ENCODE measurements at regions not wholly inside any gene's neighbourhood (a gene's known extent, or its start where the extent isn't known, plus 50 kb on each side); places are given as distances from the start of the nearest gene placed in this dataset.
A peak's percentile ranks its signal among the peaks of the same experiment; 100 is the strongest.

DNA sequence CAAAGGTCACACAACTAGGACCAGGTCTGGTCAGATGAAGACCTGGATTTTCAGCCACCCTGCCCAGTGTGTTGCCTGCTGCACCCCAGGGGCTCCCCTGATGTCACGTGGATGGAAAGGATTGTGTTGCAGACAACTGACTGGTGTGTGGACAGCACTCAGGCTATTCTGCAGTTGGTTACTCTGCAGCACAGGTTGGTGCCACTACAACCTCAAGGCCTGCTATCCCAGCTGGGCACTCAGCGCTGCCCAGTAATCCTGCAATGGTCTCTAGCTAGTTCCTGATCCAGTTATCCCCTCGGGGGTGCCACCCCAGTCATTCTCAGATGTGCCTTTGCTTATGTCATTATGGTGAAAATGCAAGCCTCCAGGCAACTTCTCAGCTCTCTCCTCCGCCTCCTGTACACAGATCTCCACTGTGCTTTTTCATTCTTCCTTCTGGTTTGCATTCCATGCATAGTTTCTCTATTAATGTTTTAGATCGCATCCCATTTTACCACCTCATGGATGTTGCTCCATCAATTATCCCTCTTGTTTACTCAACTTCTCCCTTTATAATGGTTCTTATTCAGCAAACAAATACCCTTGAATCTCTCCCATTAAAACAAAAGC, 503.2 kb upstream of the CAMK1G start:
- FAIRE-seq (peak; percentile 6), DNase-seq (ENCODE audit: insufficient read length, low spot score) (peak; percentile 33)
- no peak for TF ChIP-seq POLR2A (IDR thresholded peaks at IDR 0.05; ENCODE audit: low read depth, low read length)

DNA sequence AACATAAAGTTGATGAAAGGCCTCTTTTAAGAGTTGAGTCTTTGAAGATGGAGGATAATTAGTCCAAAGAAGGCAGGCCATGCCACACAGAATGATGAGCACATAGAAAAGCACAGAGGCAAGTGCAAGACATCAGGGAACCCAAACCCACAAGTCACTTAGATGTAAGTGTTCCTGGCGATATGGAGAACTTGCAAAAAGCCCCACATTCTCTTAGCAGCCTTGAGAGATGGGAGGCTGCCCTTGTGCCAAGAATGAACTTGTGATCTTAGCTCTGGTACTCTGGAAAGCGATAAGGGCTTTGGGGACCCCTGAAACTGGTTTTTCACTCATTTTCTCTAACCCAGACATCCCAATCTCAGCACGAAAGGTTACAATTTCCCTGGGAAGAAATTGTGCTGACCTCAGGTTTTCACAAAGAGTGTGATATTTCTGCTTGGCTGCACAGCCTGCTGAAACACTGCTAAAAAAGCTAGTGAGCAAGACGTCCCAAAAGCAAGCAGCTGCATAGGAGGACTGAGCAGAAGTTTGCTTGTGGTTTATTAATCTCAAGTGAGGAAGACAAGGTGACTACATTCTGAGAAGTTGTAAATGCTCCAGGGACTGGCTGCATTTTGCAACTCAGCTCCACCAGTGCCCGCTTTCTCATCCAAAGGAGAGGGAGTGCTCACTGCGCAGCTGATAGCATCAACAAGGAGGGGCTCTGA, 496.9 kb upstream of the CAMK1G start:
- TF ChIP-seq POLR2A (IDR thresholded peaks at IDR 0.05; ENCODE audit: low read depth, low read length) = no peak
- FAIRE-seq = no peak

DNA sequence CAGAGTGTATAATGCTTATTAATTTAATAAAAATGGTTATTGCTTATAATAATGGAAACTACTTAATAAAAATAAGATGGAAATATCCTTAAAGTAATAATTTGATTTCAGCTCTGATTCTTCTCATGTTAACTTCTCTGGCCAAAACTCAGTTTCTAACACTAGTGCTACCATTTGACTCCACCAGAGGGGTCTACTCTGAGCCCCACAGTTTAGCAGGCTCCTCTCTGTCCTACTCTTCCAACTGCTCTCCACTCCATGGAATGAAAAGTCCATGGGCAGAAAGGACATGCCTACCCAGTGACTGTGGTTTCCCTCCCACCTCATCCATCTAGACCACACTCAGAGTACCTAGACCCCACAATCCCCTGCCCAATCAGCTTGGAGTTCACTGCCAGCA, 489.1 kb upstream of the CAMK1G start:
- no peak for TF ChIP-seq POLR2A (IDR thresholded peaks at IDR 0.05; ENCODE audit: low read depth, low read length)
- DNase-seq (ENCODE audit: insufficient read length, low spot score) (no peak), FAIRE-seq (no peak)

More for the DNA sequence above, 496.9 kb upstream of the CAMK1G start:
- no peak for DNase-seq (ENCODE audit: insufficient read length, low spot score)

DNA sequence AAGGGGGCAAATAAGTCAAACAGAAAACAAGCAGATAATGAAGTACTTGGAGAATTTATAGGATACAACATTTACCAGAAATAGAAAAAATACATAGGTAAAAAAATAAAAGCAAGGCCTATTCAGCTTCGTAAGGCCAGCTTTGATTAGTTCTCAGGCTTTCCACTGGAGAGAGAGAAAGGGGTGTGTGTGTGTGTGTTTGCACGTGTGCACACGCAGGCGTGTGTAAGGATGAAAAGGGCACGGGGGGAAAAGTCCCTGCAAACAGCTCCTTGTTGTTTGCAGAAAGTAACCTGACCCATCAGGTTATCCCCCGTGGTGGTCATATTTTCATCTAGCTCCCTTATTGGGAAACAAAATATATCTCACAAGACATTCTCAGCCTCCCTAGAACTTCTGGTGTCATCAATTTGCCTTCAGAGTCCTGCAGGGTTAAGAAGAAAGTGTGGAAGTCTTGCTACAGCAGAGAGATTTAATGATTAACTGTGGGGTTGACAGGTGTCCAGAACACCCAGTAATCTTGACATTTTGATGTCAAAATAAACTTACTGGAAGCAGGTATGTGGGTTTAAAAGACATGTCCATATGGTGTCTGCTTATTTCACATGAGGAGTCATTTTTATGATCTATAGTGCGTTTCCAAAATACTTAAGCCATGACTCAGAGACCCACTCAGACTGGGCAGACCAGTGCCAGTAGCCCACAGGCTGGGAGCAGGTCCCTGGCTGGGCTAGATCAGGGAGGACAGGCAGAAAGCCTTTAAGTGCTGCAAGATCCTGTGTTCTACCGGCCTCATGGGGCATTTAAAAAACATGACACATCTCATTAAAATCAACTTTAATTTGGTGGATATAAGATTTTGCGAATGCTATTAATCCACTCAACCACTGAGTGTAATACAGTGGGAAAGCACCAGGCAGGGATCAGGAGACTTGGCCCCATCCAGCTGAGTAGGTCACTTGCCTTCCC, 487.6 kb upstream of the CAMK1G start:
- peak; percentile 78 for DNase-seq (ENCODE audit: insufficient read length, low spot score)
- TF ChIP-seq POLR2A (IDR thresholded peaks at IDR 0.05; ENCODE audit: low read depth, low read length) = no peak
- peak; percentile 96 for FAIRE-seq

DNA sequence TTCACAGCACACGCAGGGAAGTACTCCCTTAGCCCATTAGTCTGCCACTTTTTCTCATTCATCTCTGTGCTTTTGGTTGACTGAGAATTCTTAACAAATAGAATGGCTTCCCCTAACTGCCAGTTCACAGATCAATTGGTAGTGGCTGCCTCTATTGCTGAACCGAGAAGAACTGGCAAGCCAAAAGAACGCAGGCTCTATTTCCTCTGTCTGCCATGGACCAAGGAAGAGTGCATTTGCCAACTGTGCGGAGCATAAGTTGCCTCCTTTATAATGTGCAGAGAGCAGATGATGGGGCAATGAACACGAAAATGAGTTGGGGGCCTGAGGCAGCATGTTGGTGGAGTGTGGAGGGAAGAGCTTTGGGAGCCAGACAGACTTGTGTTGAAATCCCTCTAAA, 483.1 kb upstream of the CAMK1G start:
- DNase-seq (ENCODE audit: insufficient read length, low spot score) (no peak), FAIRE-seq (no peak)
- TF ChIP-seq POLR2A (IDR thresholded peaks at IDR 0.05; ENCODE audit: low read depth, low read length) = no peak

DNA sequence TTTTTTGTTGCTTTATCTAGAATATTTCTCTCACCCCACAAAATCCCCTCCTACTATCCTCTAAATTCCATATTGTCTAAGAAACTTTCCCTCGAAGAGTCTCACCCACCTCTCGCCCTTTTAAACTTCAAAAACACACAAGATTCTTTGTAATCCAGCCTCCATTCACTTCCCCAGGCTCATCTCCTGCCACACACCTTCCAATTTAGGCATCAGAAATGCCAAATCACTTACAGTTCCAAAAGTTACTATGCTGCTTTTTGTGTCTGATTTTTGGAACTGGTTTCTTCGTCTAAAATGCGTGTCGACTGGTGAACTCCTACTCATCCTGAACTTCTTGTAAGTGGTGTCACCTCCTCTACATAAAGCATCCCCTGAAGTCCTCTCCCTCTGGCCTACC, 482.4 kb upstream of the CAMK1G start:
- FAIRE-seq (no peak), DNase-seq (ENCODE audit: insufficient read length, low spot score) (no peak)
- TF ChIP-seq POLR2A (IDR thresholded peaks at IDR 0.05; ENCODE audit: low read depth, low read length) = no peak

DNA sequence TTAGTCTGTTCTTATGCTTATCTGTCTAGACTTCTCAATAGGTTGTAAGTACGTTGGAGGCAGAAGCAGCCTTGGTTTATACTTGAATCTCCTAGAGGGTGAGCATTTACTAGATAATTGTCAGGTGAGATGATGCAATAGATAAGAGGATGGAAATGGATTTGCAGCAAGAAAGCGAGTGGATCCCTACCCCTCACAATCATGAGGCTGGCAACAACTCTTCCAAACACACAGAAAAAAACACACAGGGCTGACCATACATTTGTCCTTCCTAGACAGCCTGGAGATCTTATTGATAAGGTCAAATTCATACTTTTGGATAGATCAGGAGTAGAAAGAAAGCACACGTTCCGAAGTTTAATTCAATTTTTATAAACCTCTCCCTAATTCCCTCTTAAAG, 481.4 kb upstream of the CAMK1G start:
- TF ChIP-seq POLR2A (IDR thresholded peaks at IDR 0.05; ENCODE audit: low read depth, low read length) = no peak
- FAIRE-seq (no peak), DNase-seq (ENCODE audit: insufficient read length, low spot score) (no peak)

DNA sequence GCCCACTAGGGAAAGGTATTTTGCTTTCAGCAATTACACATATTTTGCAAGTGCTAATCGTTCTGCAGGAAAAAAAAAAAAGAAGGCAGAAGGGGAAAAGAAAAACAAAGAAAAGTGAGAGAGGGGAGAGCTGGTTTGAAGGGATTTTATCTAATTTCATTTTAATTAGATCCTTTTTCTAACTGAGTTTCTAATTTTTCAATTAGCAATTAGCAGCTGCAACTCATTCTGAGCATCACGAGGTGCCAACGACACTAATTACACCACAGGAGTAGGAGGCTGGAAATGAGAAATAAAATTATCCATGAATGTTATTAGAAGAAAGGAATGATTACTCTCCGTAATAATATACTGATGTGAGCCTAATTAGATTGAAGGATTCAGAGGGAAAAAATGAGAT, 481.0 kb upstream of the CAMK1G start:
- DNase-seq (ENCODE audit: insufficient read length, low spot score) (no peak), FAIRE-seq (no peak)
- no peak for TF ChIP-seq POLR2A (IDR thresholded peaks at IDR 0.05; ENCODE audit: low read depth, low read length)

DNA sequence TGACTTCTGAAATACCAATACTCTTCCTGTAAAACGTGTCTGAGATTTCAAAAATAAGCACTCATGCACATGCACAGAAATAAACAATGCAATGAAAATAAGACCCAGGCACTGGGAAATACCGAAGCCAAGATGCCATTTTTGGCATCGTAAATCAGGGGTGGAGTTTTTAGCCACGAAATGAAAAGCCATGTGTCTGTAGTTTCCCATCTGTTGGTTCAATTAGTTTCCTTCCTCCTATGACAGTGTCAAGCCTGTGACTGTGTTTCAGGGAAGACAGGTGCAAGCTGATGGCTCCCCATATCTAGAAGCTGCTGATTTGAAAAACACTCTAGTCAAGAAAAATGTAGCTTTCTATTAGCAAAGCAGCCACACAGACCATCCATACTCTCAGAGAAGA, 480.4 kb upstream of the CAMK1G start:
- no peak for FAIRE-seq
- no peak for TF ChIP-seq POLR2A (IDR thresholded peaks at IDR 0.05; ENCODE audit: low read depth, low read length)
- DNase-seq (ENCODE audit: insufficient read length, low spot score) = no peak

DNA sequence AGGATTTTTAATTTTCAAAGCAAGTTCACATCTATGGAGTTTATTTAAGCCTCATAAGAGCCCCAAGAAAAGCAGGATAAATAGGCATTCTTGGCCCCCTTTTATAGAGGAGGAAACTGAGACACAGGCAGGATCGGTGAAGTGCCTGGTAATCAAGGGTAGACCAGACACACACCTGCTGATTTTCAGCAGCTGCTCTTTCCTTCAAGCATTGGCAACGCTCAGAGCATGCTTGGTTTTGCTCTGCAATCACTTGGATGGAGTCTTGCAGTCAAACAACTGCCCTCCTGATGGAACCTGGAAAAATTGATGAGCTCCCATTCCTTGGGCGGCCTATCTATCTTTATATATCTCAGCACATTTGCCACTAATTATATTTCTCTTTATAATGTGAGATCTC, 478.9 kb upstream of the CAMK1G start:
- FAIRE-seq (no peak), DNase-seq (ENCODE audit: insufficient read length, low spot score) (no peak)
- TF ChIP-seq POLR2A (IDR thresholded peaks at IDR 0.05; ENCODE audit: low read depth, low read length) = no peak

DNA sequence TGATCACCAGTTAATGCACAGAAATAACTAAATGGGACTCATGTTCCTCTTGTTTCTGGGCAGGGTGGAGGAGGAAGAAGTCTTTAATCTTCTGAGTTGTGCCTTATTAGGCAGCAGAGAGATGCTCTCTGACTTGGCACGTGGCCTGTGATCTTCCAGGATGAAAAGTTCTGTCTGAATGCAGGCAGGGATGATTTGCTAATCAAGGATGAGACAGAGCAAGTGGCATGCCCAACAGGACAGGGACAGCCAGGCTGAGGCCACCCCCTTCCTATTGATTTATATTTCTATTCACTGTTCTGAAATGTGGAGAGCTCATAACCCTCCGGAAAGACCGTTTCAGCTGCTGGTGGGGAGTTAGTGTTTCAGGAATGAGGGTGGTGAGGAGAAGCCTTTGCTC, 477.8 kb upstream of the CAMK1G start:
- DNase-seq (ENCODE audit: insufficient read length, low spot score) (no peak), FAIRE-seq (no peak)

DNA sequence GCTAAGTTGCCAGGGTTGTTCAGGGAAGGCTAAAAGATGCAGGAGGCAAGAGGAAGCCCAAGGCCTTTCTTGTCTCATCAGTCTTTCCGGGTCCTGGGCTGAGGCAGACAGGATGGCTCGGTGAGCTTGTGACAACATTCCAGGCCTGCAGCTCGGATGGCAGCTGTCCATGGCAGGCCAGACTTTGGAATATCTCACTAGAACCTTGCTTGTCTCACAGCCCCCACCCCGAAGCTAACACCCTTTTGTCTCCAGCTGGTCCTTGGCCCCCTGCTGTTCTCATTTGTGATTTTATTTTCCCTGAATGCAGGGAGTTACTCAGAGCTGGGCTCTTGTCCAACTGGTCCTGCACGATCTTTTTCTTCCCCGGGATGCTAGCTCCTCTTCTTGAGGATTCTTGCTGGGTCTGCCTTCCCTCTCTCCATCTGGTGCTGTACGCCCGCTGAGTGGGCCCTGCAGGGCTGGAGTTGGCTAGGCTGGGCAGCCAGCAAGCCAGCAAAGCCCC, 477.2 kb upstream of the CAMK1G start:
- FAIRE-seq (peak; percentile 50), DNase-seq (ENCODE audit: insufficient read length, low spot score) (peak; percentile 22)
- TF ChIP-seq POLR2A (IDR thresholded peaks at IDR 0.05; ENCODE audit: low read depth, low read length) = no peak

More for the DNA sequence above, 477.8 kb upstream of the CAMK1G start:
- TF ChIP-seq POLR2A (IDR thresholded peaks at IDR 0.05; ENCODE audit: low read depth, low read length) = no peak

DNA sequence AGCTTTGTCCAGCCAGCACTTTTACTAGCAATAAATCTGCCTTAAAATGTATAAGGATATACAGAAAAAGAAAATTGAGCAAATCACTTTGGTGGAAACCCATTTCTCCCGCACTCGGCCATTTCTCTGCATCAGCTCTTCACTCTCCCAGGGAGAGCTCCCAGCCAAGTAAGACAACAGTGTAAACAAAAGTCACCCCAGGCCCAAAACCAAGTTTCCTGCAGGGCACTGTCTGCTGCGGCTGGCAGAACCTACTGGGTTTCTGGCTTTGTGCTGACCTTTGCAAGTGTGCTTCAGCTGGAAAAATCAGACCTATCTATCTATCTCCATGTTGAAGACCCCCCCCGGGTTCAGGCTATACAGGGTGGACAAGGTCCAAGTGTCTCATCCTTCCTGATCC, 476.7 kb upstream of the CAMK1G start:
- no peak for DNase-seq (ENCODE audit: insufficient read length, low spot score)
- TF ChIP-seq POLR2A (IDR thresholded peaks at IDR 0.05; ENCODE audit: low read depth, low read length) = no peak
- no peak for FAIRE-seq

DNA sequence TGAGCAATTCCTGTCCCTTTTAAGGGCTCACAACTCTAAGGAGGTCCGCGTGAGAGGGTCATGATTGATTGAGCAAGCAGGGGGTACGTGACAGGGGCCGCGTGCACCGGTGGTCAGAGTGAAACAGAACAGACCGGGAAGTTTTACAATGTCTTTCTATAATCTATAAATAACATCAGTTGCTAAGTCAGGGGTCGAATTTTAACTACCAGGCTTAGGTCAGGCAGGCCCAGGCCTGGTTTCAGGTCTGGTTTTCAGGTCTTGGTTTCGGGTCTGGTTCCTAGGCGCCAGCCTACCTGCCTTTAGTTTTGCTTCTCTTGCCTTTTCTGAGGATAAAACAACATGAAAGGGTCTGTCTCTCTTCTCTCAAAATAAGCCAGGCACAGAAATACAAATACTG, 476.0 kb upstream of the CAMK1G start:
- FAIRE-seq (no peak), DNase-seq (ENCODE audit: insufficient read length, low spot score) (no peak)
- TF ChIP-seq POLR2A (IDR thresholded peaks at IDR 0.05; ENCODE audit: low read depth, low read length) = no peak
